NCI-H82 treated with DMSO at 0.1 percent for 48 hours (cell line): ENCODE measurements at regions not wholly inside any gene's neighbourhood (a gene's known extent, or its start where the extent isn't known, plus 50 kb on each side); places are given as distances from the start of the nearest gene placed in this dataset.
"Not testable (repeated sequence)": the region's sequence is repeated elsewhere in the genome, so short reads cannot be mapped to it uniquely, and the experiment has no call there.

Source experiments
- DNase-seq: peaks from one replicate; lab custom pipeline; 2025; ENCODE audit not compliant: unreplicated experiment; lab: John Stamatoyannopoulos, UW

GRCh38 chr4:127400731-127401346, 231.9 kb upstream of the INTU start:
- peak; percentile 31 for DNase-seq

DNA sequence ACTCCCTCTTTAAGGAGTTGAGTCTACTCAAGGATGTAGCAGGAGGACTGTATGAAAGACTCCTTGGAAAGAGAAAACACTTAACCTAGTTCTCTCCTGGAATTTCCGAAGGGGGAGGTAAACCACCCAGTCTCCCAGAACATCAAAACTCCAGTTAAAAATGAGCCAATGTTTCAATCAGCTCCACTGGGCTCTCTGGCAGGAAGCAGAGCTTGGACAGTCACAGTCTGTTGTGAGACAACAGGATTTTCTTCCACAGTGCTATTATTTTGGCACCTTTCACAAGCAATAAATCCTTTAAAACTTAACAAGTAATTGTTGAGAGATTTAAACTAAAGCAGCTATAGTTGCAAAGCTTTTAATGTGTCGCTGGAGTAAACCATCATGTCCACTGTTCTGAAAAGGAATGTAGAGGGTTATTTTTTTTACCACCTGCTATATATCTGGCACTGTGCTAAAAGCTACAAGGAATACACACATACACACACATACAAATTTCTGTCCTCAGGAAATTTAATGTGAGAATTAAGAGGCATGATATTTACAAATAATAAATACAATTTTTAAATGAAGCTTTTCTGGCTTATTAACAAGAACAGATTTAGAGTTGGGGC, 229.2 kb upstream of the INTU start:
- no peak for DNase-seq

DNA sequence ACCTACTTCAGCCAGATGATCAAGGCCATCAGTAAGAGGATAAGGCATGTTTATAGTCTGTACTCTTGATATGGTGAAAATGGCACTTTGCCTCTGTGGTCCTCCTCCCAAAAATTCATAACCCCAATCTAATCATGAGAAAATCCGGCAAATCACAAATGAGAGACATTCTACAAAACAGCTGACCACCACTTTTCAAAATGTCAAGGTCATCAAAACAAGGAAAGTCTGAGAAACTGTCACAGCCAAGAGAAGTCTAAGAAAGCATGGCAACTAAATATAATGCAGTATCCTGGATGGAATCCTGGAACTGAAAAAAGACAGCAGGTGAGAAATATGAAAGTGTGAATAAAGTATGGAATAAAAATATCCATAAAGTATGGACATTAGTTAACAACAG, 226.6 kb upstream of the INTU start:
- DNase-seq = no peak

DNA sequence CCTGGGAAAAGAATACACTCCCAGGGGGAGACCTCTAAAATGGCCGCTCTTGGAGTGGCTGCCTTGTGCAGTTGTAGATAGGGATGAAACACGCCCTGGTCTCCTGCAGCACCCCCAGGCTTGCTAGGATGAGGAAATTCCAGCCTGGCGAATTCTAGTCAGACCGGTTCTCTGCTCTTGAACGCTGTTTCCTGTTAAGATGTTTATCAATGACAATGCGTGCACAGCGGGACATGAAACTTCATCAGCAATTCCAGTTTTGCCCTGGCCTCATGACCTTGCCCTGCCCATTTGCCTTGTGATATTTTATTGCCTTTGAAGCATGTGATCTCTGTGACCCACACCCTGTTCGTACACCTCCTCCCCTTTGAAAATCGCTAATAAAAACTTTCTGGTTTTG, 225.2 kb upstream of the INTU start:
- not testable (repeated sequence) for DNase-seq

GRCh38 chr4:127410201-127410600, 222.6 kb upstream of the INTU start:
- no peak for DNase-seq

DNA sequence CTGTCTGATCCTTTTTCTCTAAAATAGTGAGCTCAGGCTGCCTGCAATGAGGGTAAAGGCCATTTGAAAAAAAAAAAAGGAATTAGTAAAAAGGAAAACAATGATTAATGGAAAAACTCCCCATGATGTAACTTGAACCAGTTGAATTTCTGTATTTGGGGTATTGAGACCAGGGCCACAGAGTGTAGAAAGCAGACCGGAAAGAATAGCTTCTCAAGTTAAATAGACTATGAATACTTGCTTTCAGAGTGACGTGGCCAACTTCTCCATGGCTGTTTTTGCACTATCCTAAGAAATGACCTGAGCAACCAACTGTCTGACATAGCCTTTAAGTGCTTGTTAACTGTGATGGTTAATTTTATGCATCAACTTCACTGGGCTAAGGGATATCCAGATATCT, 222.1 kb upstream of the INTU start:
- no peak for DNase-seq

DNA sequence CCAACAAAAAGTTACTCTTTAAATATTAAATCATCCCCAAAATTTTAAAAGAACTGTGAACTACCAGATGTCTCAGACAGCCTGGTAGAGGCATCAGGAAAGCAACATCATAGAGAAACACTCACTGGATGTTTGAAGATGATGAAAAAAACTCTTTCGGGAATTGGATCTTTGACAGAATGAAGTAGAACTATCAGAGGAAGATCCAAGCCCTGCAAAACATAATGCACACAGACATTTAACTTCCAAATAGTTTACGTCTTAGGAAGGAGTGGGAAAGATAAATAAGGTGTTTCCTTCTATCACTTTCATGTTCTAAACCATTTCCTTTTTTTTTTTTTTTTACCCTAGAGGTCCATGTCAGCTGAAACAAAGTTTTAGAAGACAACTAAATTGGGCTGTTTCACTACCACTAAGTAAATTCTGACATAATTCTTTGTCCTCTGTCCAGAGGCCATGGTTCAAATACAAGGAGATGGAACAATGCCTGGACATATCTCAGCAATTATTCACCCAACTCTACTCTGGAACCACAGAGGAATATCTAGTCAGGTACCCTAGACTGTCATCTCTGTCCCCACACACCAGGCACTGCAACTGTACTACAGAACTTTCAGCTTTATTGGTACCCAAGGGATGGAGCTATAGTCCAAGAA, 217.7 kb upstream of the INTU start:
- no peak for DNase-seq

GRCh38 chr4:127416115-127416514, 216.6 kb upstream of the INTU start:
- DNase-seq = no peak

GRCh38 chr4:127417885-127418535, 214.7 kb upstream of the INTU start:
- DNase-seq = no peak

- DNase-seq = no peak
Measured at GRCh38 chr4:127419431-127419830, 213.3 kb upstream of the INTU start.

DNA sequence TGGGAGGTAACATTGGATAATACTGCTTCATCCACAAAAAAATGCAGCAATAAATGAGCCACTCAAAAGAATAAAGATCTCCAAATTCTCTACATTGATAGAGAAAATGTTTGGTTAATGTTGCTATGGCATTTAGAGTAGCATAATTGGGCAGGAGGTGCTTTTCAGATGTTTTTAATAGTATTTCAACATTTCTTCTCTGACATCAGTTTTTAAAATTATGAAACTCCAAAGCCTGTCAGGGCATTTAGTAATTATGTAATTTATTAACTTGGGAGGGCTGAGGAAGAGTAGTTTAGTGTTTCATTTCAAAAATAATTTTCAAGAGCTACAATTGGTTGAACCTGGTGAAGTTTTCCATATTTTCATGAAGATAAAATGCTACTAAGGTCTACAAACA, 211.3 kb upstream of the INTU start:
- no peak for DNase-seq

- no peak for DNase-seq
Measured at GRCh38 chr4:127425202-127425845, 207.4 kb upstream of the INTU start.

DNA sequence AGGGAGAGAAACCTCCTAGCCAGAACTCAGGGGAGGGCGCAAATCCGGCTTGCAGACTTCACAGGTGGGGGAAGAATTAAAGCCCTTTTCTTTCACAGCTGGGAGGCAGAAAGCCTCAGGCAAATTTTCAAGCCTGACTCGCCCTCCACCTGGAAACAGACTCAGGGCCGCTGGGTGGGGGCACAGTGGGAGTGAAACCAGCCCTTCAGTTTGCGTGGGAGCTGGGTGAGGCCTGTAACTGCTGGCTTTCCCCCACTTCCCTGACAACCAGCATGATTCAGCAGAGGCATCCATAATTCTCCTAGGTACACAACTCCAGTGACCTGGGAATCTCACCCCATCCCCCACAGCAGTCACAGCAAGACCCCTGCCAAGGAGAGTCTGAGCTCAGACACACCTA, 206.9 kb upstream of the INTU start:
- no peak for DNase-seq

- peak; percentile 65 for DNase-seq
Measured at GRCh38 chr4:127441571-127441970, 191.2 kb upstream of the INTU start.

- DNase-seq = no peak
Measured at GRCh38 chr4:127445471-127445870, 187.3 kb upstream of the INTU start.

DNA sequence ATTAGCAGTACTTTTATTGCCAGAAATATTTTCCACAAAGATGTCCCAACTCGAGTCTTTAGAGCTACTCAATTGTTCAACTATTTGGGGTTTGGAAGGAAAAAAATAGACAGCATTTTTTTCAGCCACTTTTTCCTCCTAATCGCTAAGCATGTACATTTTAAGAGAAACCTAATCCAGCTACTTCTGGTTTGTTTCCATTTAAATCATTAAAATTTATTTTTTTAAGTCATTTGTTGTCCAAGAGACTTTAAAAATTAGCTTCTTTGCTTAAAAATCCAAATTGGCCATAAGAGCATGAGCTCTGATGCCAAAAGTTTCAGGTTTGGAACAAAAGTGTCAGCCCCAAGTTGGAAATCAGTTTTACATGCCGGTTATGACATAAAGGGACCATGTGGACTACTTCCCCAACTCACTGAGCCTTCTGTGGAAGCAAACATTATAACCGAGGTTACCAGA, 186.3 kb upstream of the INTU start:
- no peak for DNase-seq

DNA sequence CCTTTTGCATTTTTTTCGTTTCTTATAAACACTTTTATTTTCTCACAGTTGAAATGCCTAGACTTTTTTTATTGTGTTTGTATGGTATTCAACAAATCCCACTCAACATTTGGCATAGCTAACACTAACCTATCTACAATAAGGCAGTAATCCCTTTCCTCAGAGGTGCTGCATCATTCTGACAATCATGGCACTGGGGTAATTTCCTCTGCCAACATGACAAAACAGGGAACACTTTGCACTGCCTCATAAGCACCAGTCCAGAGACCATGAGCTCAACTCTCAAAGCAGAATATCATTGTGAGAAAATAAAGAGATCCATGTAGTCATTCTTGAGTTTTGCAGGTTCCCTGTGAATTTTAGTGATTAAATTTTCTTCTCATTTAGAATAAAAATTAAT, 183.8 kb upstream of the INTU start:
- DNase-seq = no peak

DNA sequence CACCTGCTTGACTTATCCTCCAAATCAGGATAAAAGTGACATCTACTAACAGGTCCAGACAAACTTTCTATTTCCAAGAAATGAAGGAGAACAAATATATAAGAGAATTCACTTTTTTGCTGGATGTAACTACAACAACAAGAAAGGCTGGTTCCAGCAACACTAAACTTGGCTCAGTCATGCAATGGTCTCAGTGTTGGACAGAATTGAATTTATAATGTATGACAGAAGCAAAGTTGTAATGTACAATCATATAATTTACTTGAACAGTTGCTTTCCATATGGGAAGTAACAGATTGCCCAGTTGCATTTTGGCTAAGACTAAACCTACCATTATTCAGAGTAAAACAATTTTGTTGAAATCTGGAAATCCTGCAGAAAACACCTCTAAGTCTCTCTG, 183.3 kb upstream of the INTU start:
- no peak for DNase-seq

DNA sequence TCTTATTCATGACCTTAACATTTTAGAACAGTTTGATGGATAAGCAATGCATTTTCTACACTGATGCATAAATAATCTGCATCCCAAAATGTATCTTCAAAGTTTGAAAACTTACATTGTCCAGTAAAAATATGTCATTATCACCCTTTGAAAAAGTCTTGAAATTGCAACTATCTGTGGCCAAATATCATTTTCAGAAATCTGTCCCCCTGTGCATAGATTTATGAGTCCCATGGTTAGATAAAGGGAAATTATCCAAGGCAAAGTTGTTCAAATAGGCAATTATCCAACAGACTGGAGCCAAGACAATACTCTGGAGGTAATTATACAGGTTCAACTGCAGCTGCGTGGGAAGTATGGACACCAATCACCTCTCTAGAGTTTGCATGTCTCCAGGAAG, 182.5 kb upstream of the INTU start:
- no peak for DNase-seq

- DNase-seq = no peak
Measured at GRCh38 chr4:127463883-127464282, 168.9 kb upstream of the INTU start.

DNA sequence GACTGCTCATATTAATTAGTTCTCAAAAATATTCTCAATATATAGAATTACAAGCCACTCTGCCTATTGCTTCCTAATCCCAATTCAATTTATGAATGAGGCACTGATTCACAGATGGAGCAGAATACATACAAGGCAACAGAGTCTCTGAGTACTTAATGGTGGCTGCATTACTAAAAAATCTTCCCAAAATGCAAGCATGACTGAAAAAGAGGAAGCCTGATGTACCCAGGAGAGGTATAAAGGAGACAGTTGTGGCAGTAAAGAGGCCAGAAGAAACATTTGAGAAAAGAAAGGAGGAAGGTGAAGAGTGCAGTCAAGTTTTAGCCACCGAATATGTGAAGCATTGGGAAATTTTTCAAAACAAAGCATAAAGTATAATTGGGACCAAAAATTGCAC, 163.2 kb upstream of the INTU start:
- DNase-seq = no peak
